HG03442 (cell line): ENCODE measurements at regions not wholly inside any gene's neighbourhood (a gene's known extent, or its start where the extent isn't known, plus 50 kb on each side); places are given as distances from the start of the nearest gene placed in this dataset.
"Not testable (repeated sequence)": the region's sequence is repeated elsewhere in the genome, so short reads cannot be mapped to it uniquely, and the experiment has no call there.

ENCODE experiments used
- ATAC-seq: cut with Tn5 transposase; IDR thresholded peaks from one replicate; pipeline ENCODE4 v1.9.1; 2021; ENCODE audit warnings: mild to moderate bottlenecking, moderate library complexity; ENCODE audit not compliant: unreplicated experiment

GRCh38 chr16:59920054-59920453 lies 1185.9 kb upstream of the GOT2 start:
- ATAC-seq, result no peak

- ATAC-seq, result no peak
These were observed 1179.5 kb upstream of the GOT2 start for GRCh38 chr16:59913666-59914065.

GRCh38 chr16:59909262-59909661 lies 1175.1 kb upstream of the GOT2 start:
- ATAC-seq, result no peak

GRCh38 chr16:59907611-59908010 lies 1173.5 kb upstream of the GOT2 start:
- ATAC-seq, result no peak

- ATAC-seq, result no peak
These were observed 1171.5 kb upstream of the GOT2 start for GRCh38 chr16:59905606-59906005.

- ATAC-seq, result no peak
These were observed 1171.0 kb upstream of the GOT2 start for GRCh38 chr16:59905131-59905530.

GRCh38 chr16:59899940-59900339 lies 1165.8 kb upstream of the GOT2 start:
- no peak for ATAC-seq

- ATAC-seq, result no peak
These were observed 1158.3 kb upstream of the GOT2 start for GRCh38 chr16:59892376-59892775.

- no peak for ATAC-seq
These were observed 1153.7 kb upstream of the GOT2 start for GRCh38 chr16:59887856-59888255.

GRCh38 chr16:59886021-59886420 lies 1151.9 kb upstream of the GOT2 start:
- ATAC-seq, result no peak

GRCh38 chr16:59881376-59881775 lies 1147.3 kb upstream of the GOT2 start:
- no peak for ATAC-seq

- ATAC-seq, result no peak
These were observed 1146.5 kb upstream of the GOT2 start for GRCh38 chr16:59880611-59881010.

- ATAC-seq, result no peak
These were observed 1144.9 kb upstream of the GOT2 start for GRCh38 chr16:59878999-59879398.

- no peak for ATAC-seq
These were observed 1144.4 kb upstream of the GOT2 start for GRCh38 chr16:59878479-59878878.

- no peak for ATAC-seq
These were observed 1131.0 kb upstream of the GOT2 start for GRCh38 chr16:59864981-59865666.

- no peak for ATAC-seq
These were observed 1125.7 kb upstream of the GOT2 start for GRCh38 chr16:59859676-59860402.

GRCh38 chr16:59854846-59855439 lies 1120.8 kb upstream of the GOT2 start:
- no peak for ATAC-seq

- ATAC-seq, result no peak
These were observed 1115.6 kb upstream of the GOT2 start for GRCh38 chr16:59849716-59850115.

- no peak for ATAC-seq
These were observed 1114.2 kb upstream of the GOT2 start for GRCh38 chr16:59848296-59848695.

- no peak for ATAC-seq
These were observed 1106.1 kb upstream of the GOT2 start for GRCh38 chr16:59840169-59840568.

- ATAC-seq, result no peak
These were observed 1092.7 kb upstream of the GOT2 start for GRCh38 chr16:59826767-59827166.

- not testable (repeated sequence) for ATAC-seq
These were observed 1075.4 kb upstream of the GOT2 start for GRCh38 chr16:59809488-59809887.
